NCI-H2227 treated with DMSO at 0.1 percent for 48 hours (cell line): ENCODE measurements at regions not wholly inside any gene's neighbourhood (a gene's known extent, or its start where the extent isn't known, plus 50 kb on each side); places are given as distances from the start of the nearest gene placed in this dataset.

Source experiments
- DNase-seq: peaks from one replicate; lab custom pipeline; 2025; lab: John Stamatoyannopoulos, UW

- no peak for DNase-seq
Observed at GRCh38 chrX:46301903-46302302, 243.3 kb downstream of the ZNF674 start.

GRCh38 chrX:46298821-46299220 is 246.4 kb downstream of the ZNF674 start:
- no peak for DNase-seq

GRCh38 chrX:46295963-46296362 is 249.3 kb downstream of the ZNF674 start:
- DNase-seq, result no peak

- DNase-seq, result no peak
Observed at GRCh38 chrX:46294234-46294633, 251.0 kb downstream of the ZNF674 start.

GRCh38 chrX:46279925-46280313 is 265.3 kb downstream of the ZNF674 start:
- DNase-seq, result no peak

- no peak for DNase-seq
Observed at GRCh38 chrX:46279214-46279924, 265.9 kb downstream of the ZNF674 start.

GRCh38 chrX:46278572-46278971 is 266.6 kb downstream of the ZNF674 start:
- no peak for DNase-seq

- DNase-seq, result no peak
Observed at GRCh38 chrX:46268412-46268811, 276.8 kb downstream of the ZNF674 start.

GRCh38 chrX:46263494-46263893 is 281.7 kb downstream of the ZNF674 start:
- no peak for DNase-seq

GRCh38 chrX:46262304-46262703 is 282.9 kb downstream of the ZNF674 start:
- DNase-seq, result no peak

GRCh38 chrX:46260499-46260898 is 284.7 kb downstream of the ZNF674 start:
- DNase-seq, result no peak

- no peak for DNase-seq
Observed at GRCh38 chrX:46258356-46258755, 286.9 kb downstream of the ZNF674 start.

- no peak for DNase-seq
Observed at GRCh38 chrX:46257451-46257879, 287.8 kb downstream of the ZNF674 start.

- no peak for DNase-seq
Observed at GRCh38 chrX:46256875-46257274, 288.3 kb downstream of the ZNF674 start.

- DNase-seq, result no peak
Observed at GRCh38 chrX:46255046-46255445, 290.2 kb downstream of the ZNF674 start.

GRCh38 chrX:46254641-46255040 is 290.6 kb downstream of the ZNF674 start:
- no peak for DNase-seq

GRCh38 chrX:46251755-46252154 is 293.5 kb downstream of the ZNF674 start:
- DNase-seq, result no peak

GRCh38 chrX:46250151-46250550 is 295.1 kb downstream of the ZNF674 start:
- DNase-seq, result no peak

- DNase-seq, result no peak
Observed at GRCh38 chrX:46247456-46247855, 297.8 kb downstream of the ZNF674 start.

- DNase-seq, result no peak
Observed at GRCh38 chrX:46244451-46244850, 300.8 kb downstream of the ZNF674 start.

GRCh38 chrX:46236411-46236810 is 308.8 kb downstream of the ZNF674 start:
- no peak for DNase-seq

GRCh38 chrX:46235778-46236177 is 309.4 kb downstream of the ZNF674 start:
- DNase-seq, result no peak

- DNase-seq, result no peak
Observed at GRCh38 chrX:46234775-46235174, 310.4 kb downstream of the ZNF674 start.

GRCh38 chrX:46228389-46228788 is 316.8 kb downstream of the ZNF674 start:
- DNase-seq, result no peak
